HepG2 (cell line): ENCODE measurements at regions not wholly inside any gene's neighbourhood (a gene's known extent, or its start where the extent isn't known, plus 50 kb on each side); places are given as distances from the start of the nearest gene placed in this dataset.
"Not testable (repeated sequence)": the region's sequence is repeated elsewhere in the genome, so short reads cannot be mapped to it uniquely, and the experiment has no call there.

Experiments used
- ATF1 ChIP-seq: IDR thresholded peaks from 2 replicates; pipeline ENCODE4 v1.6.1; 2016; ENCODE audit warnings: mild to moderate bottlenecking, control low read depth
- EZH2 ChIP-seq: conservative IDR thresholded peaks from 2 replicates; pipeline ENCODE4 v1.6.1; 2012; ENCODE audit warnings: mild to moderate bottlenecking, low read depth, low read length, moderate library complexity
- ISL2 ChIP-seq: sonication (generic); formaldehyde crosslinking; IDR thresholded peaks from 2 replicates; pipeline ENCODE4 v1.5.0; 2020; ENCODE audit warnings: missing genetic modification reagents
- STAG1 ChIP-seq: sonication (generic); formaldehyde crosslinking; IDR thresholded peaks from 2 replicates; pipeline ENCODE4 v1.4.0; 2020; ENCODE audit warnings: missing genetic modification reagents

DNA sequence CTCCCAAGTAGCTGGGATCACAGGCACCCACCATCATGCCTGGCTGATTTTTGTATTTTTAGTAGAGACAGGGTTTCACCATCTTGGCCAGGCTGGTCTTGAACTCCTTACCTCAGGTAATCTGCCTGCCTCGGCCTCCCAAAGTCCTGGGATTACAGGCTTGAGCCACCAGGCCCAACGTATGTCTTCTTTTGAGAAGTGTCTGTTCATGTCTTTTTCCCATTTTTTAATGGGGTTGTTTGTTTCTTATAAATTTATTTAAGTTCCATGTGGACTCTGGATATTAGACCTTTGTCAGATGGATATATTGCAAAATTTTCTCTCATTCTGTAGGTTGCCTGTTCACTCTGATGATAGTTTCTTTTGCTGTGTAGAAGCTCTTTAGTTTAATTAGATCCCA is 61.3 kb downstream of the CHST2 start:
- TF ChIP-seq ATF1 (CRISPR knock-in tag); ISL2 (CRISPR knock-in tag); STAG1; EZH2: not testable (repeated sequence)
